K562 (cell line): ENCODE measurements at regions not wholly inside any gene's neighbourhood (a gene's known extent, or its start where the extent isn't known, plus 50 kb on each side); places are given as distances from the start of the nearest gene placed in this dataset.

ENCODE experiments used
- ATAC-seq: fragments of 200-7000 bp; cut with Tn5 transposase; 3 replicates; pipeline ENCODE4 v1.9.1; 2020; ENCODE audit warnings: moderate library complexity
- BruUV-seq: library from RNA; stranded (reverse); fragments of 400-500 nt; replicated peaks from 2 replicates; lab custom pipeline; 2021; lab: Mats Ljungman, UMichigan
- CTCF ChIA-PET: fragments of 300-600 bp; formaldehyde crosslinking; extraction: SDS; loops from one replicate; lab custom pipeline; 2021; ENCODE audit warnings: low intra/inter-chr PET ratio; lab: Yijun Ruan, JAX
- POLR2A ChIA-PET: fragments of 300-600, 350-650 bp; sonication (Branson Sonifier 250); formaldehyde crosslinking; extraction: SDS; loops from one replicate; lab custom pipeline; 2021; ENCODE audit warnings: antibody characterized with exemption, inconsistent platforms; lab: Yijun Ruan, JAX
- DNase-seq, 4 experiments: peaks; one replicate each; pipeline versions ENCODE4 v3.0.0 to v3.0.0-alpha.2; 2011 to 2018; ENCODE audit warnings: low spot score in 3 of 4, mixed read lengths in 3 of 4; ENCODE audit errors: extremely low read depth in 1 of 4
- FAIRE-seq: peaks from 2 replicates; lab custom pipeline; 2011; peaks lifted over from hg19 to GRCh38; lab: Jason Lieb, UNC
- H2AFZ ChIP-seq: 2 replicates; pipeline ENCODE4 v1.6.0; 2011; ENCODE audit warnings: low read depth, low read length, control low read depth, inconsistent platforms
- H3K27ac ChIP-seq: fragments of 200-600 bp; 3 replicates; pipeline ENCODE4 v1.8.0; 2011; ENCODE audit warnings: low read depth, mild to moderate bottlenecking, control low read depth, inconsistent platforms, low read length, moderate library complexity, mixed read lengths; ENCODE audit errors: extremely low read depth
- H3K27me3 ChIP-seq, 2 experiments: fragments of 300-600 bp in 1 of 2; 2 replicates in 1 of 2; 3 replicates in 1 of 2; pipeline versions ENCODE4 v1.6.0 to v1.8.0; 2011; ENCODE audit warnings: inconsistent platforms in 2 of 2, low read length in 2 of 2, mild to moderate bottlenecking in 1 of 2, mixed read lengths in 1 of 2, moderate library complexity in 1 of 2; ENCODE audit not compliant: control insufficient read depth in 2 of 2, insufficient read depth in 2 of 2
- H3K36me3 ChIP-seq: fragments of 300-600 bp; 3 replicates; pipeline ENCODE4 v1.8.0; 2011; ENCODE audit warnings: mild to moderate bottlenecking, low read length, inconsistent platforms; ENCODE audit not compliant: control insufficient read depth, insufficient read depth
- H3K4me1 ChIP-seq, 2 experiments: fragments of 200-600 bp in 1 of 2; replicated peaks in 1 of 2; 2 replicates in 1 of 2; 3 replicates in 1 of 2; pipeline versions ENCODE4 v1.5.1 to v1.8.0; 2011; ENCODE audit warnings: inconsistent platforms in 2 of 2, low read length in 2 of 2, mild to moderate bottlenecking in 1 of 2, mixed read lengths in 1 of 2, moderate library complexity in 1 of 2; ENCODE audit not compliant: control insufficient read depth in 2 of 2, insufficient read depth in 2 of 2
- H3K4me2 ChIP-seq: 2 replicates; pipeline ENCODE4 v1.6.1; 2011; ENCODE audit warnings: low read length, control low read depth, inconsistent platforms, mixed read lengths; ENCODE audit not compliant: insufficient read depth
- H3K4me3 ChIP-seq: fragments of 200-600 bp; sonication (generic), shearing (Covaris generic); 2 replicates; pipeline ENCODE4 v1.5.1; 2016; ENCODE audit warnings: control low read depth, inconsistent platforms
- H3K79me2 ChIP-seq: fragments of 200-600 bp; 3 replicates; pipeline ENCODE4 v1.8.0; 2011; ENCODE audit warnings: low read length, inconsistent platforms; ENCODE audit not compliant: control insufficient read depth, insufficient read depth
- H3K9ac ChIP-seq, 2 experiments: 2 replicates each; pipeline versions ENCODE4 v1.6.0 to v1.6.1; 2011; ENCODE audit warnings: low read depth in 2 of 2, low read length in 2 of 2, control low read depth in 1 of 2, inconsistent platforms in 1 of 2, mild to moderate bottlenecking in 1 of 2, mixed read lengths in 1 of 2; ENCODE audit not compliant: insufficient read depth in 1 of 2
- H3K9me1 ChIP-seq: one replicate; pipeline ENCODE4 v1.6.0; 2011; ENCODE audit warnings: inconsistent platforms, mild to moderate bottlenecking, low read length, moderate library complexity; ENCODE audit not compliant: control insufficient read depth, insufficient read depth
- H3K9me3 ChIP-seq: replicated peaks from 2 replicates; pipeline ENCODE4 v1.5.1; 2011; ENCODE audit warnings: low read depth, low read length, inconsistent platforms; ENCODE audit not compliant: control insufficient read depth, insufficient read depth
- H4K20me1 ChIP-seq: replicated peaks from 2 replicates; pipeline ENCODE4 v1.6.1; 2011; ENCODE audit warnings: low read length, inconsistent platforms, mixed read lengths; ENCODE audit not compliant: control insufficient read depth, insufficient read depth
- CEBPB ChIP-seq: fragments of 450-650 bp; IDR thresholded peaks from 2 replicates; pipeline ENCODE4 v1.6.1; 2016; ENCODE audit warnings: missing genetic modification characterization, missing compliant biosample characterization
- CEBPG ChIP-seq, 3 experiments: fragments of 200-800 bp in 1 of 3; sonication (Bioruptor generic) in 1 of 3; sonication (generic) in 1 of 3; formaldehyde crosslinking in 1 of 3; IDR thresholded peaks in 2 of 3; conservative IDR thresholded peaks in 1 of 3; 2 replicates each; pipeline versions ENCODE4 v1.6.1 to v1.8.0; 2016 to 2022; ENCODE audit warnings: missing compliant biosample characterization in 2 of 3, missing genetic modification characterization in 2 of 3, mild to moderate bottlenecking in 1 of 3, missing genetic modification reagents in 1 of 3
- FOXK2 ChIP-seq, 2 experiments: fragments of 450-650 bp; IDR thresholded peaks in 1 of 2; conservative IDR thresholded peaks in 1 of 2; 2 replicates each; pipeline ENCODE4 v1.6.1; 2016; ENCODE audit warnings: low read depth in 2 of 2, mild to moderate bottlenecking in 1 of 2
- KAT8 ChIP-seq: fragments of 450-650 bp; IDR thresholded peaks from 2 replicates; pipeline ENCODE4 v1.6.1; 2016; ENCODE audit warnings: low read depth, mild to moderate bottlenecking
- NR3C1 ChIP-seq: sonication (generic); formaldehyde crosslinking; IDR thresholded peaks from 2 replicates; pipeline ENCODE4 v1.8.1; 2022; ENCODE audit warnings: missing genetic modification reagents
- POLR2H ChIP-seq: IDR thresholded peaks from 2 replicates; pipeline ENCODE4 v1.6.1; 2016; ENCODE audit warnings: missing genetic modification characterization, low read depth, mild to moderate bottlenecking, control low read depth, missing compliant biosample characterization, moderate library complexity
- RBM22 ChIP-seq: fragments of 200-400 bp; formaldehyde crosslinking; IDR thresholded peaks from 2 replicates; pipeline ENCODE4 v1.6.1; 2018; ENCODE audit warnings: low read length, low read depth; ENCODE audit not compliant: poor library complexity, severe bottlenecking
- THRAP3 ChIP-seq: fragments of 450-650 bp; IDR thresholded peaks from 2 replicates; pipeline ENCODE4 v1.6.1; 2016; ENCODE audit warnings: mild to moderate bottlenecking, inconsistent platforms, borderline replicate concordance
- WGBS: fragments of 100-300 bp; shearing (Covaris generic); methylation state at CpG from one replicate; pipeline ENCODE4 v1.1.6; 2016; ENCODE audit warnings: low coverage, mixed read lengths; ENCODE audit not compliant: insufficient coverage; ENCODE audit errors: missing lambda C conversion rate; 5-methylcytosine and 5-hydroxymethylcytosine counted together
- in situ Hi-C: fragments of 300-500 bp; cut with MboI; formaldehyde crosslinking; loops from 4 replicates; pipeline ENCODE4 v1.15.0; 2018; ENCODE audit warnings: inconsistent platforms, mixed read lengths
- intact Hi-C: fragments of 100-400 bp; cut with micrococcal nuclease; formaldehyde crosslinking; loops from 2 replicates; pipeline ENCODE4 v1.14.2; 2022
- TF ChIP-seq, protein P1 (sequence below): fragments of 450-650 bp; IDR thresholded peaks from 2 replicates; pipeline ENCODE4 v1.6.1; 2016
- TF ChIP-seq, protein P2 (sequence below): sonication (generic); formaldehyde crosslinking; IDR thresholded peaks from 2 replicates; pipeline ENCODE4 v1.9.0; 2022; ENCODE audit warnings: mild to moderate bottlenecking, missing genetic modification reagents
- TF ChIP-seq, protein P3 (sequence below): sonication (generic); formaldehyde crosslinking; IDR thresholded peaks from 2 replicates; pipeline ENCODE4 v1.8.0; 2023; ENCODE audit warnings: mild to moderate bottlenecking, missing genetic modification reagents
- TF ChIP-seq, protein P4 (sequence below): fragments of 250-450 bp; sonication (Bioruptor Pico); IDR thresholded peaks from 2 replicates; pipeline ENCODE4 v1.4.0; 2020; ENCODE audit warnings: borderline replicate concordance

DNA sequence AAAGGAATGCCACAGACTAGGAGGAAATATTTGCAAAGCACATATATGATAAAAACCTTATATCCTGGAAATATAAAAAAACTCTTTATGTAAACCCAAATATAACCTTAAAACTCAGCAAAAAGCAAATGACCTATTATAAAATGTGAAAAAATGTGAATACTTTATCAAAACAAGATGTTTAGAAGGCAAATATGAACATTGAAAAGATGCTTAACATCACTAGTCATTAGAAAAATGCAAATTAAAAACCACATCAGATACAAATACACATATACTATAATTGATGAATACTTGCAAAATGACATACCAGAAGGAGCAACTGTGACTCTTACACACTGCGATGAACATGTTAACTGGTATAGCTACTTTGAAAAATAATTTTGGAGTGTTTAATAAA, 511.2 kb upstream of the LRRC4C start (continued):
- no peak for TF ChIP-seq FOXK2 (conservative IDR thresholded peaks at IDR 0.05 in 1 of 2, IDR thresholded peaks at IDR 0.05 in 1 of 2; ENCODE audit: low read depth in 2 of 2)
- TF ChIP-seq, protein P1, sequence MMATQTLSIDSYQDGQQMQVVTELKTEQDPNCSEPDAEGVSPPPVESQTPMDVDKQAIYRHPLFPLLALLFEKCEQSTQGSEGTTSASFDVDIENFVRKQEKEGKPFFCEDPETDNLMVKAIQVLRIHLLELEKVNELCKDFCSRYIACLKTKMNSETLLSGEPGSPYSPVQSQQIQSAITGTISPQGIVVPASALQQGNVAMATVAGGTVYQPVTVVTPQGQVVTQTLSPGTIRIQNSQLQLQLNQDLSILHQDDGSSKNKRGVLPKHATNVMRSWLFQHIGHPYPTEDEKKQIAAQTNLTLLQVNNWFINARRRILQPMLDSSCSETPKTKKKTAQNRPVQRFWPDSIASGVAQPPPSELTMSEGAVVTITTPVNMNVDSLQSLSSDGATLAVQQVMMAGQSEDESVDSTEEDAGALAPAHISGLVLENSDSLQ, result no peak
- no peak for TF ChIP-seq RBM22
- TF ChIP-seq NR3C1, result no peak
- TF ChIP-seq, protein P2, sequence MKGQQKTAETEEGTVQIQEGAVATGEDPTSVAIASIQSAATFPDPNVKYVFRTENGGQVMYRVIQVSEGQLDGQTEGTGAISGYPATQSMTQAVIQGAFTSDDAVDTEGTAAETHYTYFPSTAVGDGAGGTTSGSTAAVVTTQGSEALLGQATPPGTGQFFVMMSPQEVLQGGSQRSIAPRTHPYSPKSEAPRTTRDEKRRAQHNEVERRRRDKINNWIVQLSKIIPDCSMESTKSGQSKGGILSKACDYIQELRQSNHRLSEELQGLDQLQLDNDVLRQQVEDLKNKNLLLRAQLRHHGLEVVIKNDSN, result no peak
- TF ChIP-seq, protein P3, sequence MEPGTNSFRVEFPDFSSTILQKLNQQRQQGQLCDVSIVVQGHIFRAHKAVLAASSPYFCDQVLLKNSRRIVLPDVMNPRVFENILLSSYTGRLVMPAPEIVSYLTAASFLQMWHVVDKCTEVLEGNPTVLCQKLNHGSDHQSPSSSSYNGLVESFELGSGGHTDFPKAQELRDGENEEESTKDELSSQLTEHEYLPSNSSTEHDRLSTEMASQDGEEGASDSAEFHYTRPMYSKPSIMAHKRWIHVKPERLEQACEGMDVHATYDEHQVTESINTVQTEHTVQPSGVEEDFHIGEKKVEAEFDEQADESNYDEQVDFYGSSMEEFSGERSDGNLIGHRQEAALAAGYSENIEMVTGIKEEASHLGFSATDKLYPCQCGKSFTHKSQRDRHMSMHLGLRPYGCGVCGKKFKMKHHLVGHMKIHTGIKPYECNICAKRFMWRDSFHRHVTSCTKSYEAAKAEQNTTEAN (CRISPR knock-in tag), result no peak

DNA sequence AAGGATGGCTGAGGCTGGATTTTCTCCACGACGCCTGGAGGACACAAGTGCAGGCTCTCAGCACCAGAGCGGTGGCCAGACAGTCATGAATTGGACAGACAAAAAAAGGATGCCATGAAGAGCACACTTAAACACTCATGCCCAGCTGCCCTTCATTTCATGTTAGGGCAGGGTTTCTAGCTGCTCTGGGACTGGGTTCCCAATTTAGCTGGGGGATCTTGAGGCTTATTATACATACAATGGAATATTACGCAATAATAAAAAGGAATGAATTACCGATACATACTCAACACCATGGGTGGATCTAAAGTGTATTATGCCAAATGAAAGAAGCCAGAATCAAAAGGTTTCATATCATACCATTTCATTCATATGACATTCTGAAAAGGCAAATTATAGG, 512.1 kb upstream of the LRRC4C start:
- ATAC-seq, result no peak
- H3K4me1 ChIP-seq, result no peaks in the 10 kb centered on the region
- BruUV-seq, result no TSS peak
- no peaks in the 10 kb centered on the region for H3K9me1 ChIP-seq
- H3K79me2 ChIP-seq, result no peaks in the 10 kb centered on the region
- H3K4me2 ChIP-seq, result no peak overlapping the region
- no peaks in the 10 kb centered on the region for H3K36me3 ChIP-seq
- ChIA-PET CTCF (no interaction called here), POLR2A (no interaction called here)
- H2AFZ ChIP-seq, result no peak overlapping the region
- H3K9ac ChIP-seq, result no peak overlapping the region
- DNase-seq, result no peak
- in situ Hi-C loops, result no loop called here
- no peak overlapping the region for H3K27ac ChIP-seq
- WGBS, result 1% methylated on average over 5 of the region's 5 CpGs
- no peak for TF ChIP-seq POLR2H (tag)
- TF ChIP-seq CEBPG (CRISPR knock-in tag; IDR thresholded peaks at IDR 0.05), result no peak
- TF ChIP-seq CEBPG (tag; conservative IDR thresholded peaks at IDR 0.05 in 1 of 2, IDR thresholded peaks at IDR 0.05 in 1 of 2), result peak in 1 of 2 experiments; percentile 95; a peak in 2 of 4 replicates
- no peak for TF ChIP-seq THRAP3
- TF ChIP-seq, protein P4, sequence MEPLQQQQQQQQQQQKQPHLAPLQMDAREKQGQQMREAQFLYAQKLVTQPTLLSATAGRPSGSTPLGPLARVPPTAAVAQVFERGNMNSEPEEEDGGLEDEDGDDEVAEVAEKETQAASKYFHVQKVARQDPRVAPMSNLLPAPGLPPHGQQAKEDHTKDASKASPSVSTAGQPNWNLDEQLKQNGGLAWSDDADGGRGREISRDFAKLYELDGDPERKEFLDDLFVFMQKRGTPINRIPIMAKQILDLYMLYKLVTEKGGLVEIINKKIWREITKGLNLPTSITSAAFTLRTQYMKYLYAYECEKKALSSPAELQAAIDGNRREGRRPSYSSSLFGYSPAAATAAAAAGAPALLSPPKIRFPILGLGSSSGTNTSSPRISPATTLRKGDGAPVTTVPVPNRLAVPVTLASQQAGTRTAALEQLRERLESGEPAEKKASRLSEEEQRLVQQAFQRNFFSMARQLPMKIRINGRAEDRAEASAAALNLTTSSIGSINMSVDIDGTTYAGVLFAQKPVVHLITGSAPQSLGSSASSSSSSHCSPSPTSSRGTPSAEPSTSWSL, result no peak
- TF ChIP-seq CEBPB (tag), result peak; percentile 72
- no peak for TF ChIP-seq KAT8
- no peak for FAIRE-seq
- H3K9me3 ChIP-seq, result no peaks in the 10 kb centered on the region
- intact Hi-C loops, result no loop called here
- H4K20me1 ChIP-seq, result no peaks in the 10 kb centered on the region
- H3K4me3 ChIP-seq, result no peak overlapping the region
- no peaks in the 10 kb centered on the region for H3K27me3 ChIP-seq
